Fibroblast of pulmonary artery (primary cell): ENCODE measurements at regions not wholly inside any gene's neighbourhood (a gene's known extent, or its start where the extent isn't known, plus 50 kb on each side); places are given as distances from the start of the nearest gene placed in this dataset.

Experiments
- DNase-seq: peaks from one replicate; pipeline ENCODE4 v3.0.0-alpha.2; 2010; ENCODE audit warnings: low read depth
- H3K4me3 ChIP-seq: replicated peaks from 2 replicates; pipeline ENCODE4 v1.5.1; 2011; ENCODE audit warnings: low read depth, mild to moderate bottlenecking, control low read depth, low read length, moderate library complexity
- CTCF ChIP-seq: IDR thresholded peaks from 2 replicates; pipeline ENCODE4 v1.5.1; 2011; ENCODE audit warnings: mild to moderate bottlenecking, control low read depth, low read length, inconsistent platforms; ENCODE audit errors: missing control alignments

- no peak overlapping the region for H3K4me3 ChIP-seq
- no peak for TF ChIP-seq CTCF
- DNase-seq, result no peak
These were observed 75.4 kb upstream of the SLC45A1 start for GRCh38 chr1:8242498-8242897.

GRCh38 chr1:8241417-8242014 is 76.4 kb upstream of the SLC45A1 start:
- H3K4me3 ChIP-seq, result no peak overlapping the region
- no peak for DNase-seq

GRCh38 chr1:8239306-8240023 is 78.4 kb upstream of the SLC45A1 start:
- no peak overlapping the region for H3K4me3 ChIP-seq
- peak; percentile 34 for DNase-seq
- TF ChIP-seq CTCF, result no peak

More at GRCh38 chr1:8241417-8242014, 76.4 kb upstream of the SLC45A1 start:
- no peak for TF ChIP-seq CTCF

GRCh38 chr1:8239039-8239305 is 78.9 kb upstream of the SLC45A1 start:
- no peak overlapping the region for H3K4me3 ChIP-seq
- DNase-seq, result peak; percentile 73
- TF ChIP-seq CTCF, result peak; percentile 42

- no peak for TF ChIP-seq CTCF
- DNase-seq, result peak; percentile 92
- no peak overlapping the region for H3K4me3 ChIP-seq
These were observed 79.5 kb upstream of the SLC45A1 start for GRCh38 chr1:8238141-8239038.

- no peak overlapping the region for H3K4me3 ChIP-seq
- DNase-seq, result peak; percentile 25
- no peak for TF ChIP-seq CTCF
These were observed 85.7 kb upstream of the SLC45A1 start for GRCh38 chr1:8232036-8232757.
